ENCODE measurements at regions not wholly inside any gene's neighbourhood (a gene's known extent, or its start where the extent isn't known, plus 50 kb on each side); places are given as distances from the start of the nearest gene placed in this dataset.

DNA sequence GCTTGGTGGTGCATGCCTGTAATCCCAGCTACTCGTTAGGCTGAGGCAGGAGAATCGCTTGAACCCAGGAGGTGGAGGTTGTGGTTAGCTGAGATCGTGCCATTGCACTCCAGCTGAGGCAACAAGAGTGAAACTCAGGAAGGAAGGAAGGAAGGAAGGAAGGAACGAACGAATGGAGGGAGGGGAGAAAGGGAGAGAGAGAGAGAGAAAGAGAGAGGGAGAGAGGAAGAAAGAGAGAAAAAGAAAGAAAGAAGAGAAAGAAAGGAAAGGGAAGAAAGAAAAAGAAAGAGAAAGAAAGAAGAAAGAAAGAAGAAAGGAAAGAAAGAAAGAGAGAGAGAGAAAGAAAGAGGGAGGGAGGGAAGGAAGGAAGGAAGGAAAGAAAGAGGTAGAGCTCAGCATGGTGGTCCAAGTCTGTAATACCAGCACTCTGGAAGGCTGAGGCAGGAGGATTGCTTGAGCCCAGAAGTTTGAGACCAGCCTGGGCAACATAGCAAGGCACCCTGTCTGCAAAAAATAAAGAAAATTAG is 81.9 kb downstream of the P2RY1 start:
- no peaks in the 10 kb centered on the region for H3K27me3 ChIP-seq (ENCODE audit: control insufficient read depth, insufficient read depth, low read length)
- no peaks in the 10 kb centered on the region for H3K36me3 ChIP-seq (ENCODE audit: control insufficient read depth in 2 of 3, insufficient read depth in 3 of 3, low read length in 3 of 3)
- H3K9me3 ChIP-seq (ENCODE audit: control insufficient read depth in 2 of 3, insufficient read depth in 1 of 3, low read length in 3 of 3) = no peaks in the 10 kb centered on the region
- H3K9ac ChIP-seq (ENCODE audit: low read length in 3 of 3) = no peak overlapping the region
- no peak overlapping the region for H3K4me3 ChIP-seq (ENCODE audit: low read length in 3 of 3)
- no peak for FAIRE-seq
- DNase-seq = no peak
- intact Hi-C loops (cut with DNase I) = no loop called here
- TF ChIP-seq, protein P1, sequence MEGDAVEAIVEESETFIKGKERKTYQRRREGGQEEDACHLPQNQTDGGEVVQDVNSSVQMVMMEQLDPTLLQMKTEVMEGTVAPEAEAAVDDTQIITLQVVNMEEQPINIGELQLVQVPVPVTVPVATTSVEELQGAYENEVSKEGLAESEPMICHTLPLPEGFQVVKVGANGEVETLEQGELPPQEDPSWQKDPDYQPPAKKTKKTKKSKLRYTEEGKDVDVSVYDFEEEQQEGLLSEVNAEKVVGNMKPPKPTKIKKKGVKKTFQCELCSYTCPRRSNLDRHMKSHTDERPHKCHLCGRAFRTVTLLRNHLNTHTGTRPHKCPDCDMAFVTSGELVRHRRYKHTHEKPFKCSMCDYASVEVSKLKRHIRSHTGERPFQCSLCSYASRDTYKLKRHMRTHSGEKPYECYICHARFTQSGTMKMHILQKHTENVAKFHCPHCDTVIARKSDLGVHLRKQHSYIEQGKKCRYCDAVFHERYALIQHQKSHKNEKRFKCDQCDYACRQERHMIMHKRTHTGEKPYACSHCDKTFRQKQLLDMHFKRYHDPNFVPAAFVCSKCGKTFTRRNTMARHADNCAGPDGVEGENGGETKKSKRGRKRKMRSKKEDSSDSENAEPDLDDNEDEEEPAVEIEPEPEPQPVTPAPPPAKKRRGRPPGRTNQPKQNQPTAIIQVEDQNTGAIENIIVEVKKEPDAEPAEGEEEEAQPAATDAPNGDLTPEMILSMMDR (IDR thresholded peaks at IDR 0.05; ENCODE audit: borderline replicate concordance, extremely low read depth, insufficient read depth) = no peak
- no peak overlapping the region for H3K27ac ChIP-seq (ENCODE audit: low read depth in 2 of 2, low read length in 2 of 2)
- no peaks in the 10 kb centered on the region for H3K4me1 ChIP-seq (ENCODE audit: control insufficient read depth in 2 of 3, insufficient read depth in 2 of 3, low read depth in 1 of 3, low read length in 3 of 3)

DNA sequence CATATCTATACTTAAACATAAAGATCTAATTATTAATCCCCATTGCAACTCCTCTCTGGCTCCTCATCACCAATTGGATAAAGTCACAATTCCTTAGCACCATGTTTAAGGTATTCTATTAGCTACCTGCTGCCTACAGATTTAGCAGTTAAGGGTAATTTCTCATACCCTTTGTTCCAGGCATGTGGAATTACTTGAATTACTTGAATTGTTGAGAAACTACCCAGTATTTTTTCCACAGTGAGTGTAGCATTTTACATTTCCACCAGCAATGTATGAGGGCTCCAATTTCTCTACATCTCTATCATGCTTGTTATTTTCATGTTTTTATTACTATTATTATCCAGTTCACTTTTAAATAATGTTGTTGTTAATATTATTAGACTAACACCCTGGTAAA is 86.4 kb downstream of the P2RY1 start:
- TF ChIP-seq, protein P1 (IDR thresholded peaks at IDR 0.05; ENCODE audit: borderline replicate concordance, extremely low read depth, insufficient read depth) = no peak

DNA sequence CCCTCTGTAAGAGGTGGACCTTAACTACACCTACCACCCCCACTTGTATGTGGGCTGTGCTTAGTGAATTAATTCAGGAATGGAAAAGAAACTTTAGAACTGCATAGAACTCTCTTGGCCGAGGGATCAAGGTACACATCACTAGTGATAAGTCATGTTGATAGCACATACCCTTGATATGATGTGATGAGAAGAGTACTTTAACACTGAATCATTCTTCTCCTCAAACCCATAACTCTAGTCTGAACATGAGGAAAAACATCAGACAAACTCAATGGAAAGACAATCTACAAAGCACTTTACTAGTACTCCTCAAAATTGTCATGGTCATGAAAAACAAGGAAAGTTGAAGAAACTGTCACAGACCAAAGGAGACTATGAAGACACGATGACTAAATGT is 87.6 kb downstream of the P2RY1 start:
- Histone ChIP-seq H3K27me3 (ENCODE audit: control insufficient read depth, insufficient read depth, low read length) (no peaks in the 10 kb centered on the region), H3K36me3 (ENCODE audit: control insufficient read depth in 2 of 3, insufficient read depth in 3 of 3, low read length in 3 of 3) (no peaks in the 10 kb centered on the region), H3K4me3 (ENCODE audit: low read length in 3 of 3) (no peak overlapping the region), H3K9me3 (ENCODE audit: control insufficient read depth in 2 of 3, insufficient read depth in 1 of 3, low read length in 3 of 3) (no peaks in the 10 kb centered on the region), H3K9ac (ENCODE audit: low read length in 3 of 3) (no peak overlapping the region), H3K4me1 (ENCODE audit: control insufficient read depth in 2 of 3, insufficient read depth in 2 of 3, low read depth in 1 of 3, low read length in 3 of 3) (no peaks in the 10 kb centered on the region), H3K27ac (ENCODE audit: low read depth in 2 of 2, low read length in 2 of 2) (no peak overlapping the region)
- FAIRE-seq = no peak
- TF ChIP-seq, protein P1 (IDR thresholded peaks at IDR 0.05; ENCODE audit: borderline replicate concordance, extremely low read depth, insufficient read depth) = no peak
- intact Hi-C loops (cut with DNase I) = no loop called here
- DNase-seq = no peak

More for the DNA sequence above, 86.4 kb downstream of the P2RY1 start:
- no peak overlapping the region for H3K4me3 ChIP-seq (ENCODE audit: low read length in 3 of 3)
- H3K9ac ChIP-seq (ENCODE audit: low read length in 3 of 3) = no peak overlapping the region
- H3K36me3 ChIP-seq (ENCODE audit: control insufficient read depth in 2 of 3, insufficient read depth in 3 of 3, low read length in 3 of 3) = no peaks in the 10 kb centered on the region
- FAIRE-seq (no peak), DNase-seq (no peak)
- H3K27me3 ChIP-seq (ENCODE audit: control insufficient read depth, insufficient read depth, low read length) = no peaks in the 10 kb centered on the region
- no peaks in the 10 kb centered on the region for H3K4me1 ChIP-seq (ENCODE audit: control insufficient read depth in 2 of 3, insufficient read depth in 2 of 3, low read depth in 1 of 3, low read length in 3 of 3)
- intact Hi-C loops (cut with DNase I) = no loop called here
- no peaks in the 10 kb centered on the region for H3K9me3 ChIP-seq (ENCODE audit: control insufficient read depth in 2 of 3, insufficient read depth in 1 of 3, low read length in 3 of 3)
- no peak overlapping the region for H3K27ac ChIP-seq (ENCODE audit: low read depth in 2 of 2, low read length in 2 of 2)

DNA sequence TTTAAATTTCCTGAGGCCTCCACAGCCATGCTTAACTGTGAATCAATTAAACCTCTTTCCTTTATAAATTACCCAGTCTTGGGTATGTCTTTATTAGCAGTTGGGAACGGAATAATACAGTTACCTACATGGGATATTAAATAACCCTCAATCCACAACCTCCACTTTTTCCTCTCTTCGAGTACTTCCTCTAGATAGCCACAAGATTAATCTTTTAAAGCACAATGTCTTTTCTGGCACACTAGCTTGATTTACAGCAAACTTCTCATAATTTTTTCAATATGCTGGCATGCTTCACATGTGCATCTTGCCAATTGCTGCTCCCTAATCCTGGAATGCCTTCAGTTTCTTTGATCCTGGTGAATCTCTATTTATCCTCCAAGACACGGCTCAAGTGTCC is 92.2 kb downstream of the P2RY1 start:
- Histone ChIP-seq H3K27ac (ENCODE audit: low read depth in 2 of 2, low read length in 2 of 2) (no peak overlapping the region), H3K9ac (ENCODE audit: low read length in 3 of 3) (no peak overlapping the region), H3K9me3 (ENCODE audit: control insufficient read depth in 2 of 3, insufficient read depth in 1 of 3, low read length in 3 of 3) (no peaks in the 10 kb centered on the region), H3K36me3 (ENCODE audit: control insufficient read depth in 2 of 3, insufficient read depth in 3 of 3, low read length in 3 of 3) (no peaks in the 10 kb centered on the region), H3K4me1 (ENCODE audit: control insufficient read depth in 2 of 3, insufficient read depth in 2 of 3, low read depth in 1 of 3, low read length in 3 of 3) (no peaks in the 10 kb centered on the region), H3K4me3 (ENCODE audit: low read length in 3 of 3) (no peak overlapping the region), H3K27me3 (ENCODE audit: control insufficient read depth, insufficient read depth, low read length) (no peaks in the 10 kb centered on the region)
- intact Hi-C loops (cut with DNase I) = no loop called here
- DNase-seq (no peak), FAIRE-seq (no peak)
- TF ChIP-seq, protein P1 (IDR thresholded peaks at IDR 0.05; ENCODE audit: borderline replicate concordance, extremely low read depth, insufficient read depth) = no peak
